ENCODE measurements at regions not wholly inside any gene's neighbourhood (a gene's known extent, or its start where the extent isn't known, plus 50 kb on each side); places are given as distances from the start of the nearest gene placed in this dataset.

- TF ChIP-seq TAF1 (IDR thresholded peaks at IDR 0.05; ENCODE audit: borderline replicate concordance, insufficient read depth, low read length), result no peak
- TF ChIP-seq, protein P1, sequence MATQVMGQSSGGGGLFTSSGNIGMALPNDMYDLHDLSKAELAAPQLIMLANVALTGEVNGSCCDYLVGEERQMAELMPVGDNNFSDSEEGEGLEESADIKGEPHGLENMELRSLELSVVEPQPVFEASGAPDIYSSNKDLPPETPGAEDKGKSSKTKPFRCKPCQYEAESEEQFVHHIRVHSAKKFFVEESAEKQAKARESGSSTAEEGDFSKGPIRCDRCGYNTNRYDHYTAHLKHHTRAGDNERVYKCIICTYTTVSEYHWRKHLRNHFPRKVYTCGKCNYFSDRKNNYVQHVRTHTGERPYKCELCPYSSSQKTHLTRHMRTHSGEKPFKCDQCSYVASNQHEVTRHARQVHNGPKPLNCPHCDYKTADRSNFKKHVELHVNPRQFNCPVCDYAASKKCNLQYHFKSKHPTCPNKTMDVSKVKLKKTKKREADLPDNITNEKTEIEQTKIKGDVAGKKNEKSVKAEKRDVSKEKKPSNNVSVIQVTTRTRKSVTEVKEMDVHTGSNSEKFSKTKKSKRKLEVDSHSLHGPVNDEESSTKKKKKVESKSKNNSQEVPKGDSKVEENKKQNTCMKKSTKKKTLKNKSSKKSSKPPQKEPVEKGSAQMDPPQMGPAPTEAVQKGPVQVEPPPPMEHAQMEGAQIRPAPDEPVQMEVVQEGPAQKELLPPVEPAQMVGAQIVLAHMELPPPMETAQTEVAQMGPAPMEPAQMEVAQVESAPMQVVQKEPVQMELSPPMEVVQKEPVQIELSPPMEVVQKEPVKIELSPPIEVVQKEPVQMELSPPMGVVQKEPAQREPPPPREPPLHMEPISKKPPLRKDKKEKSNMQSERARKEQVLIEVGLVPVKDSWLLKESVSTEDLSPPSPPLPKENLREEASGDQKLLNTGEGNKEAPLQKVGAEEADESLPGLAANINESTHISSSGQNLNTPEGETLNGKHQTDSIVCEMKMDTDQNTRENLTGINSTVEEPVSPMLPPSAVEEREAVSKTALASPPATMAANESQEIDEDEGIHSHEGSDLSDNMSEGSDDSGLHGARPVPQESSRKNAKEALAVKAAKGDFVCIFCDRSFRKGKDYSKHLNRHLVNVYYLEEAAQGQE (IDR thresholded peaks at IDR 0.05; ENCODE audit: insufficient read depth in 1 of 2, low read depth in 2 of 2, low read length in 2 of 2), result no peak
- no peak for TF ChIP-seq SIN3A (IDR thresholded peaks at IDR 0.05; ENCODE audit: borderline replicate concordance, insufficient read depth, low read length)
- TF ChIP-seq FOXP2 (optimal IDR thresholded peaks at IDR 0.05; ENCODE audit: borderline replicate concordance, extremely low read depth, extremely low read length, insufficient read depth), result no peak
- TF ChIP-seq POLR2AphosphoS5 (IDR thresholded peaks at IDR 0.05; ENCODE audit: low read depth, low read length), result no peak
These were observed 207.6 kb upstream of the C14orf180 start for GRCh38 chr14:104371917-104372316.

- no peak for TF ChIP-seq SIN3A (IDR thresholded peaks at IDR 0.05; ENCODE audit: borderline replicate concordance, insufficient read depth, low read length)
- TF ChIP-seq TAF1 (IDR thresholded peaks at IDR 0.05; ENCODE audit: borderline replicate concordance, insufficient read depth, low read length), result no peak
- no peak for TF ChIP-seq POLR2AphosphoS5 (IDR thresholded peaks at IDR 0.05; ENCODE audit: low read depth, low read length)
- TF ChIP-seq, protein P1 (IDR thresholded peaks at IDR 0.05; ENCODE audit: insufficient read depth in 1 of 2, low read depth in 2 of 2, low read length in 2 of 2), result no peak
- no peak for TF ChIP-seq FOXP2 (optimal IDR thresholded peaks at IDR 0.05; ENCODE audit: borderline replicate concordance, extremely low read depth, extremely low read length, insufficient read depth)
These were observed 207.0 kb upstream of the C14orf180 start for GRCh38 chr14:104372390-104373054.

DNA sequence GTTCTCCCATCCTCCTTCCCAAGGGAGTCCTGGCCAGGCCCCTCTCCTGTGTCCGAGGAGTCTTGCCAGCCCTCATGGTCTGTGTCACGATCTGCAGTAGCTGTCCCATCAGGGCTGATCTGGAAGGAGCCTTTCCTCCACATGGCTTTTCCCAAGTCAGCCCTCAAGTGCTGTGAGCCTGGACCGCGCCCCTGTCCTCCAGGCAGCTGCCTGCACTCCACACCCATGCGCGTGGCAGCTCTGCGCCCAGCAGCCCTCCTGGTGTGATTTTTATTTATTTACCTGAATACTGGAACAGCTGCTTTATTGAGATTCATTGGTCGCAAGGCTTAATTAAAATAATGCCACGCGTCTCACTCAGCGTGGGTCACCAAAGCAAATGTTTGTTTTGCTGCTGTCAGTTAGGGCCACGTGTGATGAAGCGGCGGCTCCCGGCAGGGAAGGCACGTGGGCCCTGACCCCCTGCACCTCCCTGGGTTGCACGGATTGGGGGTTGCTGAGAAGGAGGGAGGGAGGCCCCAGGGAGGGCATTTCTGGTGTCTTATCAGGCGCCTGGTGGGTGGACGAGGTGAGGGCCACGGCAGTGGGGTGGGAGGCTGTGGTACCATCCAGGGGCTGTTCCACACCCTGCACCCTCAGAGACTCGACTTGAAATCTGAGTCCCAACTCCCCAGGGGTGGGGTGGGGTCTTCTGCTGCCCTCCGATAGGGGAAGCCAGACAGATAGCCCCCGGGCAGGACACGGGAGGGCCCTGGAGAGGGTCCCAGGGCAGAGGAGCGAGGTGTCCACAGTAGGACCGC, 206.3 kb upstream of the C14orf180 start:
- no peak for TF ChIP-seq FOXP2 (optimal IDR thresholded peaks at IDR 0.05; ENCODE audit: borderline replicate concordance, extremely low read depth, extremely low read length, insufficient read depth)
- TF ChIP-seq, protein P1 (IDR thresholded peaks at IDR 0.05; ENCODE audit: insufficient read depth in 1 of 2, low read depth in 2 of 2, low read length in 2 of 2), result no peak
- TF ChIP-seq SIN3A (IDR thresholded peaks at IDR 0.05; ENCODE audit: borderline replicate concordance, insufficient read depth, low read length), result no peak

DNA sequence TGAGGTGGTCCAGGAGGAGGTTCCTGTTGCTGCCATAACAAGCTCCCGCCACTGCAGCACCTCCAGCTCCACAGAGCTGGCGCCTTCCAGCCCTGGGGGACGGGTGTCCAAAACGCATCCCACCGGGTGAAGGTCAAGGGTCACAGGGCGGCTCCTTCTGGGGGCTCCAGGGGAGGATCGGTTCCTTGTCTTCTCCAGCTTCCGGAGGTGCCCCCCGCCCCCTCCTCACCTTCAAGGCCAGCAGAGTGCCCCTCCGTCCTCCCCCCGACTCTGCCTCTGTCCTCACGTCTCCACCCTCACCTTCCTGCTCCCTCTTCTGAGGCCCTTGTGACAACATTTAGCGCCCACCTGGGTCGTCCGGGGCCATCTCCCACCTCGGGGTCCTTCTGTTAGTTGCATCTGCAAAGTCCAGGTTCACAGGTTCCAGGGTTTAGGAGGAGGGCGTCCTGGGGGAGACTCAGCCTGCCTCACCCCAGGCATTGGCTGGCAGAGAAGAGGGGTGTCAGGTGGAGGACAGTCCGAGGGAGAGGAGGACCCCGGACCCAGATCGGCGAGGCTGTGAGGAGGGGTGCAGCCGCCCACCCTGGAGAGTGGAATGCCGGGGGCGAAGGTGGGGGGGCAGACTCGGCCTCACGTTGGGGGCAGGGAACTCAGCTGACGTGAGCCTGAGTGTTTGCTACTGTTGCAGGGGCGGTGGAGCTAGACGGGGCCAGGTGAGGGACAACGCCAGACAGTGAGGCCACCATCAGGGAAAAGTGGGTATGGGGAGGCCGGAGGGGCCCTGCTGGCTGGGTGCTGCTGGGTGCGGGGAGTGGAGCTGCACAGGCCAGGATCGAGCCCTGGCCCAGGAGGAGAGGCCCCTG, 205.5 kb upstream of the C14orf180 start:
- TF ChIP-seq, protein P1 (IDR thresholded peaks at IDR 0.05; ENCODE audit: insufficient read depth in 1 of 2, low read depth in 2 of 2, low read length in 2 of 2), result no peak
- TF ChIP-seq POLR2AphosphoS5 (IDR thresholded peaks at IDR 0.05; ENCODE audit: low read depth, low read length) (no peak), SIN3A (IDR thresholded peaks at IDR 0.05; ENCODE audit: borderline replicate concordance, insufficient read depth, low read length) (no peak), TAF1 (IDR thresholded peaks at IDR 0.05; ENCODE audit: borderline replicate concordance, insufficient read depth, low read length) (no peak), FOXP2 (optimal IDR thresholded peaks at IDR 0.05; ENCODE audit: borderline replicate concordance, extremely low read depth, extremely low read length, insufficient read depth) (no peak)
